Left lung (tissue), 4 donors: ENCODE measurements at regions not wholly inside any gene's neighbourhood (a gene's known extent, or its start where the extent isn't known, plus 50 kb on each side); places are given as distances from the start of the nearest gene placed in this dataset.

ENCODE experiments used
- ATAC-seq: fragments of 200-7000 bp; cut with Tn5 transposase; one replicate; pipeline ENCODE4 v1.9.1; 2020; ENCODE audit warnings: moderate library complexity
- DNase-seq, 4 donors: peaks; one replicate each; pipeline ENCODE4 v3.0.0-alpha.2; 2013 to 2020
- H3K27ac ChIP-seq, 2 donors: fragments of 200-600 bp; sonication (generic) in 1 of 2; one replicate each; pipeline versions ENCODE4 v1.5.0 to v1.8.0; 2020 to 2021
- H3K27me3 ChIP-seq, 2 donors: fragments of 200-600 bp; sonication (generic) in 1 of 2; one replicate each; pipeline versions ENCODE4 v1.5.0 to v1.8.0; 2020 to 2021
- H3K36me3 ChIP-seq, 2 donors: fragments of 200-600 bp; sonication (generic) in 1 of 2; one replicate each; pipeline versions ENCODE4 v1.5.0 to v1.8.0; 2020 to 2021
- H3K4me1 ChIP-seq, 2 donors: fragments of 200-600 bp; one replicate each; pipeline ENCODE4 v1.8.0; 2021
- H3K4me3 ChIP-seq, 2 donors: fragments of 200-600 bp; sonication (generic) in 1 of 2; one replicate each; pipeline versions ENCODE4 v1.5.0 to v1.8.0; 2020 to 2021; ENCODE audit warnings: mild to moderate bottlenecking in 1 of 2
- H3K9me3 ChIP-seq, 2 donors: fragments of 200-600 bp; sonication (generic) in 1 of 2; one replicate each; pipeline versions ENCODE4 v1.5.0 to v1.8.0; 2020 to 2021
- CTCF ChIP-seq, 2 donors: fragments of 200-600 bp; sonication (generic) in 1 of 2; IDR thresholded peaks; one replicate each; pipeline versions ENCODE4 v1.5.0 to v1.8.0; 2021; ENCODE audit warnings: antibody characterized with exemption in 2 of 2
- intact Hi-C, 2 donors: fragments of 100-400 bp; cut with DNase I; formaldehyde crosslinking; loops; one replicate each; pipeline versions ENCODE4 v1.11.2 to v1.14.2; 2022
- donor health status: DM: no; HTN: yes; CAD: no.
- donor health status: DM: no; HTN: no; CAD: no.

- Histone ChIP-seq H3K36me3 (no peaks in the 10 kb centered on the region), H3K4me3 (no peak overlapping the region), H3K9me3 (no peaks in the 10 kb centered on the region), H3K27me3 (no peaks in the 10 kb centered on the region), H3K4me1 (no peaks in the 10 kb centered on the region), H3K27ac (no peak overlapping the region)
- intact Hi-C loops = no loop called here
- ATAC-seq = no peak
- no peak for DNase-seq
- no peak for TF ChIP-seq CTCF (IDR thresholded peaks at IDR 0.05)
Measured at GRCh38 chr13:64197232-64197631, 2781.6 kb upstream of the PCDH20 start.

- Histone ChIP-seq H3K36me3 (no peaks in the 10 kb centered on the region), H3K27ac (no peak overlapping the region), H3K4me1 (no peaks in the 10 kb centered on the region), H3K9me3 (no peaks in the 10 kb centered on the region), H3K4me3 (no peak overlapping the region), H3K27me3 (no peaks in the 10 kb centered on the region)
- ATAC-seq (no peak), DNase-seq (no peak)
- TF ChIP-seq CTCF (IDR thresholded peaks at IDR 0.05) = no peak
- intact Hi-C loops = no loop called here
Measured at GRCh38 chr13:64186503-64187250, 2771.0 kb upstream of the PCDH20 start.

- Histone ChIP-seq H3K36me3 (no peaks in the 10 kb centered on the region), H3K27me3 (no peaks in the 10 kb centered on the region), H3K9me3 (no peaks in the 10 kb centered on the region), H3K4me3 (no peak overlapping the region), H3K27ac (no peak overlapping the region), H3K4me1 (no peaks in the 10 kb centered on the region)
- intact Hi-C loops = no loop called here
- TF ChIP-seq CTCF (IDR thresholded peaks at IDR 0.05) = no peak
- DNase-seq (no peak), ATAC-seq (no peak)
Measured at GRCh38 chr13:64186071-64186470, 2770.4 kb upstream of the PCDH20 start.

GRCh38 chr13:64180756-64181155 lies 2765.1 kb upstream of the PCDH20 start:
- TF ChIP-seq CTCF (IDR thresholded peaks at IDR 0.05) = no peak
- intact Hi-C loops = no loop called here
- Histone ChIP-seq H3K27me3 (no peaks in the 10 kb centered on the region), H3K9me3 (no peaks in the 10 kb centered on the region), H3K4me3 (no peak overlapping the region), H3K36me3 (no peaks in the 10 kb centered on the region), H3K27ac (no peak overlapping the region), H3K4me1 (no peaks in the 10 kb centered on the region)
- ATAC-seq (no peak), DNase-seq (no peak)

GRCh38 chr13:64165826-64166225 lies 2750.2 kb upstream of the PCDH20 start:
- Histone ChIP-seq H3K9me3 (no peaks in the 10 kb centered on the region), H3K27ac (no peak overlapping the region), H3K4me1 (no peaks in the 10 kb centered on the region), H3K27me3 (no peaks in the 10 kb centered on the region), H3K36me3 (no peaks in the 10 kb centered on the region), H3K4me3 (no peak overlapping the region)
- DNase-seq (no peak), ATAC-seq (no peak)
- intact Hi-C loops = no loop called here
- TF ChIP-seq CTCF (IDR thresholded peaks at IDR 0.05) = no peak
